Adrenal gland (tissue), 9 donors: ENCODE measurements at regions not wholly inside any gene's neighbourhood (a gene's known extent, or its start where the extent isn't known, plus 50 kb on each side); places are given as distances from the start of the nearest gene placed in this dataset.

Experiments
- DNase-seq, 7 donors: peaks; one replicate each; pipeline ENCODE4 v3.0.0-alpha.2; 2019 to 2020
- H3K27ac ChIP-seq, 5 donors: fragments of 200-600 bp; sonication (generic) in 4 of 5; 1 replicate in 3 of 5; 2 replicates in 2 of 5; pipeline versions ENCODE4 v1.5.1 to v1.8.0; 2016 to 2020; ENCODE audit warnings: mild to moderate bottlenecking in 1 of 5
- H3K27me3 ChIP-seq: fragments of 200-600 bp; 2 replicates; pipeline ENCODE4 v1.8.0; 2021
- H3K36me3 ChIP-seq, 2 donors: fragments of 200-600 bp; replicated peaks in 1 of 2; 1 replicate in 1 of 2; 2 replicates in 1 of 2; pipeline versions ENCODE4 v1.5.1 to v1.8.0; 2018 to 2022
- H3K4me1 ChIP-seq, 2 donors: fragments of 200-600 bp; replicated peaks in 1 of 2; 1 replicate in 1 of 2; 2 replicates in 1 of 2; pipeline versions ENCODE4 v1.5.1 to v1.8.0; 2018 to 2021
- H3K4me3 ChIP-seq, 4 donors: fragments of 200-600 bp; sonication (generic) in 3 of 4; one replicate each; pipeline ENCODE4 v1.5.1; 2016 to 2018
- H3K9me3 ChIP-seq, 3 donors: fragments of 200-600 bp; sonication (generic) in 1 of 3; replicated peaks in 1 of 3; 1 replicate in 2 of 3; 2 replicates in 1 of 3; pipeline versions ENCODE4 v1.5.1 to v1.8.0; 2016 to 2021
- POLR2A ChIP-seq, 2 donors: fragments of 450-650 bp; IDR thresholded peaks; one replicate each; pipeline ENCODE4 v1.6.1; 2017; ENCODE audit warnings: antibody characterized with exemption in 2 of 2, mild to moderate bottlenecking in 2 of 2, moderate library complexity in 1 of 2
- WGBS, 4 donors: extraction: QIAGEN DNeasy Blood & Tissue Kit in 2 of 4; methylation state at CpG; one replicate each; pipeline versions ENCODE4 v1.1.5 to v1.1.7; 2013 to 2017; 5-methylcytosine and 5-hydroxymethylcytosine counted together
- intact Hi-C, 2 donors: fragments of 100-400 bp; cut with DNase I; formaldehyde crosslinking; loops; one replicate each; pipeline versions ENCODE4 v1.14.1 to v1.15.0; 2022 to 2023
- TF ChIP-seq, protein P1 (sequence below), 6 experiments: fragments of 450-650 bp in 4 of 6; fragments of 200-600 bp in 2 of 6; sonication (generic) in 1 of 6; IDR thresholded peaks; 1 replicate in 5 of 6; 2 replicates in 1 of 6; pipeline versions ENCODE4 v1.5.1 to v1.8.0; 2016 to 2021; ENCODE audit warnings: antibody characterized with exemption in 6 of 6, mild to moderate bottlenecking in 2 of 6, moderate library complexity in 1 of 6
- donor health status: healthy with polysubstance abuse.
- donor health status: Bipolar disorder and iron deficiency.
- donor health status: DM: yes; HTN: yes; CAD: no.
- donor health status: DM: no; HTN: no; CAD: no.
- donor health status: DM: no; HTN: no; CAD: no.

DNA sequence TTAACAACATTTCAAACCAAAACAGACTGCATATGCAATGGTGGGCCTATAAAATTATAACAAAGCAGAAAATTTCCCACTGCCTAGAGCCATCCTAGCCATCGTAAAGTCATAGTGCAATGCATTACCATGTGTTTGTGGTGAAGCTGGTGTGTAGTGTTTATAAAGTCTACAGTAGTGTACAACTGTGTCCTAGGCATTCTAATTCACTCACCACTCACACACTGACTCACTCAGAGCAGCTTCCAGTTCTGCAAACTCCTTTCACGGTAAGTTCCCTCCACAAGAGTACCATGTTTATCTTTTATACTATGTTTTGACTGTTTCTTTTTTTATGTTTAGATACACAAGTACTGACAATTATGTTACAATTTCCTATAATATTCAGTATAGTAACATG is 1104.1 kb upstream of the PHF14 start:
- Histone ChIP-seq H3K27me3 (no peaks in the 10 kb centered on the region), H3K4me3 (no peak overlapping the region), H3K9me3 (no peaks in the 10 kb centered on the region), H3K27ac (no peak overlapping the region), H3K4me1 (no peaks in the 10 kb centered on the region), H3K36me3 (no peaks in the 10 kb centered on the region)
- intact Hi-C loops = no loop called here
- WGBS, 4 donors = 82 to 96% (median 88%) methylated on average over 2 of the region's 2 CpGs
- TF ChIP-seq, protein P1, sequence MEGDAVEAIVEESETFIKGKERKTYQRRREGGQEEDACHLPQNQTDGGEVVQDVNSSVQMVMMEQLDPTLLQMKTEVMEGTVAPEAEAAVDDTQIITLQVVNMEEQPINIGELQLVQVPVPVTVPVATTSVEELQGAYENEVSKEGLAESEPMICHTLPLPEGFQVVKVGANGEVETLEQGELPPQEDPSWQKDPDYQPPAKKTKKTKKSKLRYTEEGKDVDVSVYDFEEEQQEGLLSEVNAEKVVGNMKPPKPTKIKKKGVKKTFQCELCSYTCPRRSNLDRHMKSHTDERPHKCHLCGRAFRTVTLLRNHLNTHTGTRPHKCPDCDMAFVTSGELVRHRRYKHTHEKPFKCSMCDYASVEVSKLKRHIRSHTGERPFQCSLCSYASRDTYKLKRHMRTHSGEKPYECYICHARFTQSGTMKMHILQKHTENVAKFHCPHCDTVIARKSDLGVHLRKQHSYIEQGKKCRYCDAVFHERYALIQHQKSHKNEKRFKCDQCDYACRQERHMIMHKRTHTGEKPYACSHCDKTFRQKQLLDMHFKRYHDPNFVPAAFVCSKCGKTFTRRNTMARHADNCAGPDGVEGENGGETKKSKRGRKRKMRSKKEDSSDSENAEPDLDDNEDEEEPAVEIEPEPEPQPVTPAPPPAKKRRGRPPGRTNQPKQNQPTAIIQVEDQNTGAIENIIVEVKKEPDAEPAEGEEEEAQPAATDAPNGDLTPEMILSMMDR (IDR thresholded peaks at IDR 0.05) = no peak
- TF ChIP-seq POLR2A (IDR thresholded peaks at IDR 0.05) = no peak
- no peak for DNase-seq

DNA sequence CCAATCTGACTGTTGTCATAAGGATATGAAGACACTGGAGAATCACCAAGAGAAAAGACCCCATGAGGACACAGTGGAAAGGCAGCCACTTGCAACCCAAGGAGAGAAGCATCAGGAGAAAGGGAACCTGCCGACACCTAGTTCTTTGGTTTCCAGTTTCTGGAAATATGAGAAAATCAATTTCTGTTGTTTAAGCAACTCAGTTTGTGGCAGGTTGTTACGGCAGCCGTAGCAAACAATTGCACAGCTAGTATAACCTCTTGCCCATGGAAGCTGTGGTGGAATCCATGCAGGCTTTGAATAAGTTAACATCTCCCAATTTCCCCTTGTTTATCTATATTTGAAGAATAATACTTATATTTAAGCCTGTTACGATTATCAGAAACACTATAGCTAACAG is 1103.0 kb upstream of the PHF14 start:
- Histone ChIP-seq H3K27ac (no peak overlapping the region), H3K4me3 (no peak overlapping the region), H3K27me3 (no peaks in the 10 kb centered on the region), H3K36me3 (no peaks in the 10 kb centered on the region), H3K4me1 (no peaks in the 10 kb centered on the region), H3K9me3 (no peaks in the 10 kb centered on the region)
- no peak for DNase-seq
- 84 to 91% (median 86%) methylated on average over 4 of the region's 4 CpGs for WGBS, 4 donors
- intact Hi-C loops = no loop called here
- TF ChIP-seq, protein P1 (IDR thresholded peaks at IDR 0.05) = no peak
- TF ChIP-seq POLR2A (IDR thresholded peaks at IDR 0.05) = no peak

DNA sequence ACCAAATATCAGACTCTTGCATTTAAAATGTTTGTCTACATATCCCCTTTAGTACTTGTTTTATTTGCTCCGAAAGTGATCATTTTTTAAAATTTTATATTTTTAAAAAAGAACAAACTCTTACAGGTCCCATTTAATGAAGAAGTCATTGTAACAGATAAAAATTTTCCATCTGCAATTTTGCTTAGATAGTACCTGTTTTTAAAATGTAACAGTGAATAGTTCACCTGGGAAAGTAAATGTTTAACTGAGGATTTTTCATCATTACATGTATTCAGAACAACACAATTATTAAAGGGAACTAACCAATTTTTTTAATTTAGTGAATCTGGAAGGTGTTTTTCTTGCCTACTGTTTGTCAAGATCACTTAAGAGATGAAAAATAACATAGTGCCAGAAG is 1099.5 kb upstream of the PHF14 start:
- no peak for DNase-seq
- H3K27me3 ChIP-seq = no peaks in the 10 kb centered on the region
- H3K27ac ChIP-seq = no peak overlapping the region
- H3K9me3 ChIP-seq = no peaks in the 10 kb centered on the region
- intact Hi-C loops = no loop called here
- WGBS, 4 donors = 86 to 94% (median 92%) methylated on average over 1 of the region's 1 CpG
- H3K36me3 ChIP-seq = no peaks in the 10 kb centered on the region
- H3K4me1 ChIP-seq = no peaks in the 10 kb centered on the region
- no peak overlapping the region for H3K4me3 ChIP-seq
- TF ChIP-seq POLR2A (IDR thresholded peaks at IDR 0.05) = no peak
- TF ChIP-seq, protein P1 (IDR thresholded peaks at IDR 0.05) = no peak

DNA sequence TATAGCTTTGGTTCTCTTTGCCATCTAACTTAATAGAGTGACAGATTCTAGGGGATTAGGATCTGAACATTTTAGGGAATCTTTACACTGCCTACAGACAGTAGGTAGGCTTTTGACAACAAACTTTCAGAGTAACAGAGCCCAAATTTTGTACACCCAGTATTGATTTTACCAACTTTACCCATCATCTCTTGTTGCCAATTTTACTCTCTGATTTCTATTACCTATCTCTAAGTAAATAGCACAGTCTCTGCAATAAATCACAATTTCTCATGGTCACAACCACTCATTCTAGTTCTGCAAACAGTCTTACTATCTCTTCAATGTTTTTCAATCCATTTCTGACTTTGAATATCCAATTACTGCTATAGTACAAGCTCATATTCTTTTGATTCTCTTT is 1097.6 kb upstream of the PHF14 start:
- Histone ChIP-seq H3K36me3 (no peaks in the 10 kb centered on the region), H3K27ac (no peak overlapping the region), H3K27me3 (no peaks in the 10 kb centered on the region), H3K9me3 (no peaks in the 10 kb centered on the region), H3K4me3 (no peak overlapping the region), H3K4me1 (no peaks in the 10 kb centered on the region)
- TF ChIP-seq, protein P1 (IDR thresholded peaks at IDR 0.05) = no peak
- TF ChIP-seq POLR2A (IDR thresholded peaks at IDR 0.05) = no peak
- no peak for DNase-seq
- intact Hi-C loops = no loop called here
